ENCODE measurements at regions not wholly inside any gene's neighbourhood (a gene's known extent, or its start where the extent isn't known, plus 50 kb on each side); places are given as distances from the start of the nearest gene placed in this dataset.
"Not testable (repeated sequence)": the region's sequence is repeated elsewhere in the genome, so short reads cannot be mapped to it uniquely, and the experiment has no call there.

GRCh38 chr21:14817311-14817710 is 247.5 kb downstream of the NRIP1 start:
- TF ChIP-seq CTCF (IDR thresholded peaks at IDR 0.05; ENCODE audit: low read depth, low read length) = no peak
- H3K4me3 ChIP-seq (ENCODE audit: low read depth, low read length) = no peak overlapping the region
- no peak for DNase-seq (ENCODE audit: low read depth, low spot score)
- in situ Hi-C loops (cut with HindIII; ENCODE audit: low sequenced_read_pairs) = no loop called here

DNA sequence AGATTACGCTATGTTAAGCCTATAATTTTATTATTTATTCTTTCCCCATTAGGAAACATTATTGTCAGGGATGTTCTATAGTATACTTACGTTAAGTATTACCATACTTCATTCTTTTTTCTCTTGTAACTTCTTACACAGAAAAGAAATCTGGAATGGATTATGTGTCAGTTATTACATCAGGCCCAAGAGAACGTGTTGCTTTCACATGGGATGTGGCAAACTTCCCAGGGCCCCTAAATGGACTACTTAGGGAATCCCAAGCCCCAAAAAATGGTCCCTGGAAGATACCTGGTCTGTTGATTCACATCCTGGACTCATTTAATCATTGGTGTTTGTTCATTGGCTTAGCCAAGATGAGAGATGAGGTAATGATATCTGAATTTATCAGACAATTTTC is 249.8 kb downstream of the NRIP1 start:
- no peak for TF ChIP-seq CTCF (IDR thresholded peaks at IDR 0.05; ENCODE audit: low read depth, low read length)
- in situ Hi-C loops (cut with HindIII; ENCODE audit: low sequenced_read_pairs) = no loop called here
- no peak for DNase-seq (ENCODE audit: low read depth, low spot score)
- no peak overlapping the region for H3K4me3 ChIP-seq (ENCODE audit: low read depth, low read length)

GRCh38 chr21:14814282-14814681 is 250.5 kb downstream of the NRIP1 start:
- in situ Hi-C loops (cut with HindIII; ENCODE audit: low sequenced_read_pairs) = no loop called here
- no peak for TF ChIP-seq CTCF (IDR thresholded peaks at IDR 0.05; ENCODE audit: low read depth, low read length)
- no peak for DNase-seq (ENCODE audit: low read depth, low spot score)
- H3K4me3 ChIP-seq (ENCODE audit: low read depth, low read length) = no peak overlapping the region

GRCh38 chr21:14804170-14804569 is 258.1 kb upstream of the SAMSN1 start:
- DNase-seq (ENCODE audit: low read depth, low spot score); H3K4me3 ChIP-seq (ENCODE audit: low read depth, low read length); in situ Hi-C loops (cut with HindIII; ENCODE audit: low sequenced_read_pairs): not testable (repeated sequence)

GRCh38 chr21:14797543-14797942 is 251.4 kb upstream of the SAMSN1 start:
- DNase-seq (ENCODE audit: low read depth, low spot score) = no peak
- H3K4me3 ChIP-seq (ENCODE audit: low read depth, low read length) = no peak overlapping the region
- TF ChIP-seq CTCF (IDR thresholded peaks at IDR 0.05; ENCODE audit: low read depth, low read length) = no peak
- in situ Hi-C loops (cut with HindIII; ENCODE audit: low sequenced_read_pairs) = no loop called here

GRCh38 chr21:14787312-14787711 is 241.2 kb upstream of the SAMSN1 start:
- in situ Hi-C loops (cut with HindIII; ENCODE audit: low sequenced_read_pairs) = no loop called here
- TF ChIP-seq CTCF (IDR thresholded peaks at IDR 0.05; ENCODE audit: low read depth, low read length) = no peak
- no peak overlapping the region for H3K4me3 ChIP-seq (ENCODE audit: low read depth, low read length)
- DNase-seq (ENCODE audit: low read depth, low spot score) = no peak

DNA sequence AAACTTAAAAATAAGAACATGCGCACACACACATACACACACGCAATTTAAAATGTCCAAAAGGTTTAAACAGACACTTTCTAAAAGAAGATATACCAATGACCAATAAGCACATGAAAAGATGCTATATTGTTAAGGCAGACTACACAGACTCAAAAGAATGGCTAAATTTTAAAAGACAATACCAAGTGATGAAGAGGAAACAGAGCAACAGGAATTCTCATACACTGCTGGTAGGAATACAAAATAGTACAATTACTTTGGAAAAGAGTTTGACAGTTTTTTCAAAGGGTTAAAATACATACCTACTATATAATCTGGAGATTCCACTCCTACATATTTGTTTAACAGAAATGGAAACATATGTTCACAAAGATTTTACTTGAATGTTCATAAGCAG is 239.6 kb upstream of the SAMSN1 start:
- no peak overlapping the region for H3K4me3 ChIP-seq (ENCODE audit: low read depth, low read length)
- TF ChIP-seq CTCF (IDR thresholded peaks at IDR 0.05; ENCODE audit: low read depth, low read length) = no peak
- in situ Hi-C loops (cut with HindIII; ENCODE audit: low sequenced_read_pairs) = no loop called here
- DNase-seq (ENCODE audit: low read depth, low spot score) = no peak
